ENCODE measurements at regions not wholly inside any gene's neighbourhood (a gene's known extent, or its start where the extent isn't known, plus 50 kb on each side); places are given as distances from the start of the nearest gene placed in this dataset.

GRCh38 chr14:29232153-29232552 lies 465.6 kb downstream of the FOXG1 start:
- H3K36me3 ChIP-seq, result no peaks in the 10 kb centered on the region
- peaks cover 16% of the 10 kb centered on the region for H3K4me1 ChIP-seq (replicated peaks)
- DNase-seq (ENCODE audit: low read depth in 1 of 2, low spot score in 2 of 2), result no peak
- no peaks in the 10 kb centered on the region for H3K9me3 ChIP-seq (replicated peaks)
- H3K4me3 ChIP-seq, result no peak overlapping the region
- no peak overlapping the region for H3K27ac ChIP-seq
- H3K27me3 ChIP-seq (replicated peaks), result no peaks in the 10 kb centered on the region

- Histone ChIP-seq H3K4me3 (no peak overlapping the region), H3K27me3 (replicated peaks) (no peaks in the 10 kb centered on the region), H3K36me3 (no peaks in the 10 kb centered on the region), H3K4me1 (replicated peaks) (peaks cover 21% of the 10 kb centered on the region), H3K9me3 (replicated peaks) (no peaks in the 10 kb centered on the region), H3K27ac (no peak overlapping the region)
- DNase-seq (ENCODE audit: low read depth in 1 of 2, low spot score in 2 of 2), result no peak
Observed at GRCh38 chr14:29232711-29233110, 466.1 kb downstream of the FOXG1 start.

GRCh38 chr14:29233188-29233587 lies 466.6 kb downstream of the FOXG1 start:
- Histone ChIP-seq H3K9me3 (replicated peaks) (no peaks in the 10 kb centered on the region), H3K27ac (no peak overlapping the region), H3K36me3 (no peaks in the 10 kb centered on the region), H3K4me3 (no peak overlapping the region), H3K27me3 (replicated peaks) (no peaks in the 10 kb centered on the region), H3K4me1 (replicated peaks) (peaks cover 21% of the 10 kb centered on the region)
- DNase-seq (ENCODE audit: low read depth in 1 of 2, low spot score in 2 of 2), result no peak

GRCh38 chr14:29235991-29236390 lies 469.4 kb downstream of the FOXG1 start:
- peaks cover 35% of the 10 kb centered on the region for H3K4me1 ChIP-seq (replicated peaks)
- no peaks in the 10 kb centered on the region for H3K36me3 ChIP-seq
- H3K9me3 ChIP-seq (replicated peaks), result no peaks in the 10 kb centered on the region
- peak in 1 of 2 experiments; percentile 5 for DNase-seq (ENCODE audit: low read depth in 1 of 2, low spot score in 2 of 2)
- no peaks in the 10 kb centered on the region for H3K27me3 ChIP-seq (replicated peaks)
- H3K4me3 ChIP-seq, result no peak overlapping the region
- H3K27ac ChIP-seq, result peak overlapping the region; percentile 78

GRCh38 chr14:29236401-29236800 lies 469.8 kb downstream of the FOXG1 start:
- H3K27ac ChIP-seq, result peak overlapping the region; percentile 78
- no peak overlapping the region for H3K4me3 ChIP-seq
- peaks cover 35% of the 10 kb centered on the region for H3K4me1 ChIP-seq (replicated peaks)
- H3K36me3 ChIP-seq, result no peaks in the 10 kb centered on the region
- DNase-seq (ENCODE audit: low read depth in 1 of 2, low spot score in 2 of 2), result no peak
- no peaks in the 10 kb centered on the region for H3K9me3 ChIP-seq (replicated peaks)
- H3K27me3 ChIP-seq (replicated peaks), result no peaks in the 10 kb centered on the region

- Histone ChIP-seq H3K27me3 (replicated peaks) (no peaks in the 10 kb centered on the region), H3K27ac (peak overlapping the region; percentile 78), H3K4me1 (replicated peaks) (peaks cover 35% of the 10 kb centered on the region)
Observed at GRCh38 chr14:29236848-29237247, 470.3 kb downstream of the FOXG1 start.

GRCh38 chr14:29240066-29240465 lies 473.5 kb downstream of the FOXG1 start:
- H3K4me1 ChIP-seq (replicated peaks), result peaks cover 41% of the 10 kb centered on the region
- peak in 1 of 2 experiments; percentile 45 for DNase-seq (ENCODE audit: low read depth in 1 of 2, low spot score in 2 of 2)

More at GRCh38 chr14:29236848-29237247, 470.3 kb downstream of the FOXG1 start:
- Histone ChIP-seq H3K4me3 (no peak overlapping the region), H3K9me3 (replicated peaks) (no peaks in the 10 kb centered on the region), H3K36me3 (no peaks in the 10 kb centered on the region)
- peak in 1 of 2 experiments; percentile 61 for DNase-seq (ENCODE audit: low read depth in 1 of 2, low spot score in 2 of 2)

GRCh38 chr14:29242755-29243754 lies 476.5 kb downstream of the FOXG1 start:
- DNase-seq (ENCODE audit: low read depth in 1 of 2, low spot score in 2 of 2), result no peak
- no peak overlapping the region for H3K27ac ChIP-seq
- H3K36me3 ChIP-seq, result no peaks in the 10 kb centered on the region
- no peak overlapping the region for H3K4me3 ChIP-seq
- H3K27me3 ChIP-seq (replicated peaks), result no peaks in the 10 kb centered on the region
- peaks cover 25% of the 10 kb centered on the region for H3K4me1 ChIP-seq (replicated peaks)
- no peaks in the 10 kb centered on the region for H3K9me3 ChIP-seq (replicated peaks)

More at GRCh38 chr14:29240066-29240465, 473.5 kb downstream of the FOXG1 start:
- Histone ChIP-seq H3K27ac (peak overlapping the region; percentile 69), H3K27me3 (replicated peaks) (no peaks in the 10 kb centered on the region), H3K36me3 (no peaks in the 10 kb centered on the region), H3K9me3 (replicated peaks) (no peaks in the 10 kb centered on the region), H3K4me3 (no peak overlapping the region)

- no peaks in the 10 kb centered on the region for H3K9me3 ChIP-seq (replicated peaks)
- DNase-seq (ENCODE audit: low read depth in 1 of 2, low spot score in 2 of 2), result no peak
- no peaks in the 10 kb centered on the region for H3K4me1 ChIP-seq (replicated peaks)
- no peaks in the 10 kb centered on the region for H3K36me3 ChIP-seq
- H3K4me3 ChIP-seq, result no peak overlapping the region
- no peak overlapping the region for H3K27ac ChIP-seq
- no peaks in the 10 kb centered on the region for H3K27me3 ChIP-seq (replicated peaks)
Observed at GRCh38 chr14:29255692-29256091, 489.1 kb downstream of the FOXG1 start.

GRCh38 chr14:29262979-29263378 lies 496.4 kb downstream of the FOXG1 start:
- no peaks in the 10 kb centered on the region for H3K27me3 ChIP-seq (replicated peaks)
- H3K4me1 ChIP-seq (replicated peaks), result peaks cover 5% of the 10 kb centered on the region; the same call in 1 of the 2 replicates
- no peak for DNase-seq (ENCODE audit: low read depth in 1 of 2, low spot score in 2 of 2)
- no peaks in the 10 kb centered on the region for H3K9me3 ChIP-seq (replicated peaks)
- no peak overlapping the region for H3K27ac ChIP-seq
- H3K36me3 ChIP-seq, result no peaks in the 10 kb centered on the region
- no peak overlapping the region for H3K4me3 ChIP-seq

- H3K27ac ChIP-seq, result no peak overlapping the region
- no peak for DNase-seq (ENCODE audit: low read depth in 1 of 2, low spot score in 2 of 2)
Observed at GRCh38 chr14:29264865-29265264, 498.3 kb downstream of the FOXG1 start.

GRCh38 chr14:29265852-29266251 lies 499.3 kb downstream of the FOXG1 start:
- no peaks in the 10 kb centered on the region for H3K36me3 ChIP-seq
- peaks cover 5% of the 10 kb centered on the region; the same call in 1 of the 2 replicates for H3K4me1 ChIP-seq (replicated peaks)
- H3K4me3 ChIP-seq, result no peak overlapping the region
- H3K27ac ChIP-seq, result no peak overlapping the region
- no peaks in the 10 kb centered on the region for H3K27me3 ChIP-seq (replicated peaks)
- no peak for DNase-seq (ENCODE audit: low read depth in 1 of 2, low spot score in 2 of 2)
- H3K9me3 ChIP-seq (replicated peaks), result no peaks in the 10 kb centered on the region

More at GRCh38 chr14:29264865-29265264, 498.3 kb downstream of the FOXG1 start:
- Histone ChIP-seq H3K9me3 (replicated peaks) (no peaks in the 10 kb centered on the region), H3K36me3 (no peaks in the 10 kb centered on the region), H3K4me3 (no peak overlapping the region), H3K4me1 (replicated peaks) (peaks cover 5% of the 10 kb centered on the region; the same call in 1 of the 2 replicates), H3K27me3 (replicated peaks) (no peaks in the 10 kb centered on the region)

GRCh38 chr14:29271669-29272068 lies 505.1 kb downstream of the FOXG1 start:
- no peaks in the 10 kb centered on the region for H3K27me3 ChIP-seq (replicated peaks)
- H3K9me3 ChIP-seq (replicated peaks), result no peaks in the 10 kb centered on the region
- DNase-seq (ENCODE audit: low read depth in 1 of 2, low spot score in 2 of 2), result no peak

GRCh38 chr14:29273513-29273912 lies 506.9 kb downstream of the FOXG1 start:
- Histone ChIP-seq H3K4me3 (no peak overlapping the region), H3K27ac (no peak overlapping the region), H3K36me3 (no peaks in the 10 kb centered on the region), H3K9me3 (replicated peaks) (no peaks in the 10 kb centered on the region), H3K4me1 (replicated peaks) (no peaks in the 10 kb centered on the region), H3K27me3 (replicated peaks) (no peaks in the 10 kb centered on the region)
- DNase-seq (ENCODE audit: low read depth in 1 of 2, low spot score in 2 of 2), result no peak

More at GRCh38 chr14:29271669-29272068, 505.1 kb downstream of the FOXG1 start:
- Histone ChIP-seq H3K4me3 (no peak overlapping the region), H3K27ac (no peak overlapping the region), H3K36me3 (no peaks in the 10 kb centered on the region), H3K4me1 (replicated peaks) (no peaks in the 10 kb centered on the region)
